ENCODE measurements at regions not wholly inside any gene's neighbourhood (a gene's known extent, or its start where the extent isn't known, plus 50 kb on each side); places are given as distances from the start of the nearest gene placed in this dataset.

GRCh38 chr6:93785694-93786030 is 366.3 kb upstream of the EPHA7 start:
- no peak for TF ChIP-seq FOXM1 (IDR thresholded peaks at IDR 0.05; ENCODE audit: borderline replicate concordance)
- no peak for TF ChIP-seq SP1 (IDR thresholded peaks at IDR 0.05)
- no peak for TF ChIP-seq SUZ12 (IDR thresholded peaks at IDR 0.05)
- no peak for TF ChIP-seq HDGF (IDR thresholded peaks at IDR 0.05; ENCODE audit: borderline replicate concordance)
- TF ChIP-seq FOXA1 (IDR thresholded peaks at IDR 0.05), result no peak
- TF ChIP-seq ZNF384 (IDR thresholded peaks at IDR 0.05), result no peak
- TF ChIP-seq PKNOX1 (IDR thresholded peaks at IDR 0.05), result no peak
- no peak for TF ChIP-seq NFRKB (IDR thresholded peaks at IDR 0.05)
- no peak for TF ChIP-seq FOXK2 (IDR thresholded peaks at IDR 0.05)
- no peak for TF ChIP-seq CTBP1 (IDR thresholded peaks at IDR 0.05; ENCODE audit: borderline replicate concordance)
- TF ChIP-seq ARNT (IDR thresholded peaks at IDR 0.05), result no peak
